HTR-8/SVneo (cell line): ENCODE measurements at regions not wholly inside any gene's neighbourhood (a gene's known extent, or its start where the extent isn't known, plus 50 kb on each side); places are given as distances from the start of the nearest gene placed in this dataset.

Experiments
- DNase-seq: peaks from one replicate; pipeline ENCODE4 v3.0.0; 2011; ENCODE audit warnings: low spot score, mixed read lengths; ENCODE audit not compliant: insufficient read length
- FAIRE-seq: peaks from 2 replicates; lab custom pipeline; 2011; peaks lifted over from hg19 to GRCh38; lab: Jason Lieb, UNC

- FAIRE-seq: no peak
- DNase-seq: no peak
Measured at GRCh38 chr20:57791966-57792365, 82.2 kb upstream of the PMEPA1 start.

GRCh38 chr20:57791178-57791962 lies 81.6 kb upstream of the PMEPA1 start:
- no peak for FAIRE-seq
- no peak for DNase-seq

- DNase-seq (no peak), FAIRE-seq (no peak)
Measured at GRCh38 chr20:57790176-57790575, 80.4 kb upstream of the PMEPA1 start.

- FAIRE-seq (peak; percentile 98), DNase-seq (no peak)
Measured at GRCh38 chr20:57788936-57789613, 79.3 kb upstream of the PMEPA1 start.

GRCh38 chr20:57787990-57788781 lies 78.4 kb upstream of the PMEPA1 start:
- no peak for FAIRE-seq

GRCh38 chr20:57787151-57787989 lies 77.6 kb upstream of the PMEPA1 start:
- FAIRE-seq (no peak), DNase-seq (no peak)

More at GRCh38 chr20:57787990-57788781, 78.4 kb upstream of the PMEPA1 start:
- peak; percentile 66 for DNase-seq

GRCh38 chr20:57786304-57786932 lies 76.6 kb upstream of the PMEPA1 start:
- peak; percentile 94 for FAIRE-seq
- no peak for DNase-seq

GRCh38 chr20:57785720-57786119 lies 75.9 kb upstream of the PMEPA1 start:
- peak; percentile 36 for FAIRE-seq
- DNase-seq: no peak

- no peak for FAIRE-seq
- DNase-seq: no peak
Measured at GRCh38 chr20:57785061-57785460, 75.2 kb upstream of the PMEPA1 start.

- peak; percentile 93 for FAIRE-seq
Measured at GRCh38 chr20:57783956-57784837, 74.4 kb upstream of the PMEPA1 start.

GRCh38 chr20:57783196-57783595 lies 73.4 kb upstream of the PMEPA1 start:
- FAIRE-seq (peak; percentile 73), DNase-seq (no peak)

More at GRCh38 chr20:57783956-57784837, 74.4 kb upstream of the PMEPA1 start:
- DNase-seq: no peak

GRCh38 chr20:57782631-57783041 lies 72.8 kb upstream of the PMEPA1 start:
- DNase-seq (no peak), FAIRE-seq (no peak)

- DNase-seq: no peak
- peak; percentile 31 for FAIRE-seq
Measured at GRCh38 chr20:57781901-57782300, 72.1 kb upstream of the PMEPA1 start.

GRCh38 chr20:57780906-57781305 lies 71.1 kb upstream of the PMEPA1 start:
- DNase-seq (no peak), FAIRE-seq (no peak)

- FAIRE-seq: no peak
- no peak for DNase-seq
Measured at GRCh38 chr20:57780398-57780797, 70.6 kb upstream of the PMEPA1 start.

- DNase-seq (no peak), FAIRE-seq (no peak)
Measured at GRCh38 chr20:57779401-57780003, 69.7 kb upstream of the PMEPA1 start.

- peak; percentile 93 for FAIRE-seq
- DNase-seq: no peak
Measured at GRCh38 chr20:57777911-57778310, 68.1 kb upstream of the PMEPA1 start.

- DNase-seq (no peak), FAIRE-seq (no peak)
Measured at GRCh38 chr20:57774951-57775350, 65.1 kb upstream of the PMEPA1 start.
